Colon (tissue), 2 donors: ENCODE measurements at regions not wholly inside any gene's neighbourhood (a gene's known extent, or its start where the extent isn't known, plus 50 kb on each side); places are given as distances from the start of the nearest gene placed in this dataset.
A peak's percentile ranks its signal among the peaks of the same experiment; 100 is the strongest.

Experiments
- FAIRE-seq: peaks from 2 replicates; lab custom pipeline; 2012; peaks lifted over from hg19 to GRCh38; lab: Jason Lieb, UNC
- donor health status: control.
- donor health status: control.

GRCh38 chr3:174776636-174777035, 82.5 kb upstream of the NAALADL2 start:
- no peak for FAIRE-seq

GRCh38 chr3:174777813-174778212, 81.3 kb upstream of the NAALADL2 start:
- no peak for FAIRE-seq

DNA sequence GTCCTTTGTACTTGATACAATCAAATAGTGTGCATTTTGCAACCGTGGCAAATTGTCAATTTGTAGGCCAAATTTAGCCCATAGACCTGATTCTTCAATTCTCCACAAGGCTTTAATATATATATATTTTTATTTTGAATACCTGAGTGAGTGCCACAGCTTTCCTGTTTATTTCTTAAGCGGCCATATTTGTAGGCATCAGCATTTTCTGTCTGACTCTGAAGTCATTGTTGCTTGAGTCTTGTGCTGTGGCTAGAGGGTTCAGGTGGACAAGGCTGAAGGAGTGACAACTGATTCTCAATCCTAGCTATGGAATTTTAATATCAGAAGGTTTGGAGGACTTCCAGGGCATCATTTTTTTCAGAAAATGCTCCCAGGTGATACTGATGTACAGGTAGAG, 75.6 kb upstream of the NAALADL2 start:
- FAIRE-seq: no peak

DNA sequence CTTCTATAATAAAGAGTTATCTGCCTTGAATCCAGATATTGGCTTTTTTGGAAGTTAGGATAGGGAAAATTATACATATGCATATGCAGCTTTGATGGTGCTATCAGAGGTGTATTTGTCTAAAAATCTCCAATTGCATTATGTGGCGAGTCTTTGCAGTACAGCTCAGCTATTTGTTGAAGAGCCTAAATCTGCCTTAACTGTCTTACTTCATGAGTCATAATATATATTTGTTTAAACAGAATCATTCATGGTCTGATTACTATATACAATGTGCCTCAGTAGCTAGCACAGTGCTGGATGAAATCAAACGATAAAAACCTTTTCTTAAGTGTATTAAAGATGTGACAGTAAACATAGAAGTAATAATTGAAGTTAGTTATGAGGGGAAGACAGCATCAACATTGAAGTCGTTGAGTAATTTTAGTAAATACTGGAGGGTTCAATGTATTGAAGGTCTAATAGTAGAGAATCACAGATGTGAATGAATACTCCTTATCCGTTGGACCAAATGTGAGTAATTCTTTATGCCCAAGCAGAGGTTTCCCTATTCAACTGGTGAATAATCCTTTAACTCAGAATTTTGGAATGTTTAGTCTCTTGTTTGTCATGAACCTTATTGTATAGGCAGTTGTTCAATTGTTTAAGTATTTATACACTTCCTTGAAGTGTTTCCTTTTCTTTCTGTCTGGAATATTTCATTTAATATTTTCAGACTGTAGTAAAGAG, 74.8 kb upstream of the NAALADL2 start:
- FAIRE-seq: no peak

- FAIRE-seq: peak; percentile 57
Observed at GRCh38 chr3:174786825-174787224, 72.3 kb upstream of the NAALADL2 start.

DNA sequence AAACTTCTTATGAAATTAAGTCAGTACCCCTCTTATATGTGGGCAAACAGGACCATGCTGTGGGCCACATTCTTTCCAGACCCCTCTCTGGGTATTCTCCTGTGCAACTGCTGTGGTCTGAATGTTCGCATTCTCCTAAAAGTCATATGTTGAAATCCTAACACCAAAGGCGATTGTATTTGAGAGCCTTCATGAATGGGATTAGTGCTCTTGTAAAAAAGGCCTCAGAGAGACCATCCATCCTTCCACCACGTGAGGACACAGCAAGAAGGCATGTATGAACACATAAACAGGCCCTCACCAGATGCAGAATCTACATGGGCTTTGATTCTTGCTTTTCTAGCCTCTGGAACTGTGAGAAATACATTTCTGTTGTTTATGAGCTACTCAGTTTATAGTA, 68.0 kb upstream of the NAALADL2 start:
- FAIRE-seq: no peak

GRCh38 chr3:174792864-174793263, 66.3 kb upstream of the NAALADL2 start:
- no peak for FAIRE-seq
